ENCODE measurements at regions not wholly inside any gene's neighbourhood (a gene's known extent, or its start where the extent isn't known, plus 50 kb on each side); places are given as distances from the start of the nearest gene placed in this dataset.
A peak's percentile ranks its signal among the peaks of the same experiment; 100 is the strongest.

DNA sequence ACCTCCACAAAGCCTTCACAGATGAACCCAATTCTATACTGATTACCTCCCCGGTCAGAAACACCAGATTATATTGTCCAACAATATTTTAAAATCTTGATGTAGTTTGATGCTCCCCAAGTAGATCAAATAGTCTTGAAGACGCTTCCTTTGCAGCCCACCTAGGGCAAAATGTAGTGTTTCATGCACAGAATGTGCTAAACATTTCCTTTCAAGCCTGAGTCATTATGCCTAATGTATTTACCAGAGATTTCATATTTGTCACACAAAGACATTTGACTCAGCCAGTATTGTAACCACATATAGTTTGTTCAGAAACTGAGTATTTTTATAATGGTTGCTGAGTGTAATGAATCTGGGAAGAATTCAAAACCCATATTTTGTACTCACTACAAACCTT lies 1396.8 kb downstream of the LRRC4C start:
- no peak overlapping the region for H4K8ac ChIP-seq (ENCODE audit: low read depth, low read length)
- H3K4me1 ChIP-seq (ENCODE audit: control insufficient read depth, low read depth, low read length): no peaks in the 10 kb centered on the region
- H2AK5ac ChIP-seq (ENCODE audit: low read length): no peak overlapping the region
- no peak overlapping the region for H2BK5ac ChIP-seq (ENCODE audit: low read length)
- no CpG with 5 or more reads among the region's 2 CpGs for WGBS (ENCODE audit: extremely low coverage, insufficient coverage, low lambda C conversion rate)
- H3K79me1 ChIP-seq (ENCODE audit: low read length): no peaks in the 10 kb centered on the region
- H3K9ac ChIP-seq (ENCODE audit: low read length): no peak overlapping the region
- no peaks in the 10 kb centered on the region for H3K36me3 ChIP-seq (ENCODE audit: control insufficient read depth, insufficient read depth, low read length)
- no peaks in the 10 kb centered on the region for H3K79me2 ChIP-seq (ENCODE audit: control insufficient read depth, insufficient read depth, low read length)
- H3K4me2 ChIP-seq (ENCODE audit: low read length): no peak overlapping the region
- H2BK15ac ChIP-seq (replicated peaks; ENCODE audit: low read depth): no peak overlapping the region
- no peak overlapping the region for H3K4me3 ChIP-seq (ENCODE audit: low read length)
- no peak overlapping the region for H3K23ac ChIP-seq (ENCODE audit: low read length)
- H2BK120ac ChIP-seq (ENCODE audit: low read depth, low read length): no peak overlapping the region
- H3K27ac ChIP-seq (ENCODE audit: low read depth, low read length): no peak overlapping the region
- H3K56ac ChIP-seq (ENCODE audit: low read length): no peak overlapping the region
- no peaks in the 10 kb centered on the region for H3K27me3 ChIP-seq (ENCODE audit: insufficient read depth, low read length, poor library complexity)
- H3K4ac ChIP-seq (ENCODE audit: low read depth, low read length): no peak overlapping the region
- H3K18ac ChIP-seq (ENCODE audit: low read length): no peak overlapping the region
- no peak for DNase-seq
- no peak overlapping the region for H4K5ac ChIP-seq (ENCODE audit: low read length)

DNA sequence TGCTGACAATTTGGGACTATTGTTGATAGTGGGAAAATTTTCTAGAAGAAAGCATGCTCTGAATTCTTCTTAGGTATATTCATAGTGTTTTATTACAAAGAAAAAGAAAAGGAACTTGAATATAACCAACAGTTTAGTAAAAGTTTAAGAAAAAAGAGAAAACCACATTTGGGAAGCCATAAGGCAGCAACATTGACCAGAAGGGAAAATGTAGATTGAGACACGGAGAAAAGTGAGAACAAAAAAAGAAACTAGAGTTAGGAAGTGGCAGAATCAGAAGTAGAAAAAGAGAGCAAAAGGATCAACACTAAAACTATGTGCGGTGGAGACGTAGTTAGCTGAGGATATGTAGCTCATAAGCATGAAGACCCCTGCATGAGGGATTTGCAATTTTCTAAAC lies 1398.2 kb downstream of the LRRC4C start:
- H3K9ac ChIP-seq (ENCODE audit: low read length): no peak overlapping the region
- H3K18ac ChIP-seq (ENCODE audit: low read length): no peak overlapping the region
- H2BK5ac ChIP-seq (ENCODE audit: low read length): no peak overlapping the region
- no peaks in the 10 kb centered on the region for H3K79me1 ChIP-seq (ENCODE audit: low read length)
- H3K27me3 ChIP-seq (ENCODE audit: insufficient read depth, low read length, poor library complexity): no peaks in the 10 kb centered on the region
- no peak overlapping the region for H3K4me3 ChIP-seq (ENCODE audit: low read length)
- H2BK15ac ChIP-seq (replicated peaks; ENCODE audit: low read depth): no peak overlapping the region
- no peak overlapping the region for H3K56ac ChIP-seq (ENCODE audit: low read length)
- no CpG with 5 or more reads among the region's 3 CpGs for WGBS (ENCODE audit: extremely low coverage, insufficient coverage, low lambda C conversion rate)
- no peaks in the 10 kb centered on the region for H3K4me1 ChIP-seq (ENCODE audit: control insufficient read depth, low read depth, low read length)
- no peak overlapping the region for H4K8ac ChIP-seq (ENCODE audit: low read depth, low read length)
- no peak overlapping the region for H3K23ac ChIP-seq (ENCODE audit: low read length)
- no peak overlapping the region for H3K27ac ChIP-seq (ENCODE audit: low read depth, low read length)
- no peaks in the 10 kb centered on the region for H3K79me2 ChIP-seq (ENCODE audit: control insufficient read depth, insufficient read depth, low read length)
- no peak overlapping the region for H2AK5ac ChIP-seq (ENCODE audit: low read length)
- no peak overlapping the region for H2BK120ac ChIP-seq (ENCODE audit: low read depth, low read length)
- DNase-seq: no peak
- no peaks in the 10 kb centered on the region for H3K36me3 ChIP-seq (ENCODE audit: control insufficient read depth, insufficient read depth, low read length)
- no peak overlapping the region for H3K4ac ChIP-seq (ENCODE audit: low read depth, low read length)
- H4K5ac ChIP-seq (ENCODE audit: low read length): no peak overlapping the region
- no peak overlapping the region for H3K4me2 ChIP-seq (ENCODE audit: low read length)

DNA sequence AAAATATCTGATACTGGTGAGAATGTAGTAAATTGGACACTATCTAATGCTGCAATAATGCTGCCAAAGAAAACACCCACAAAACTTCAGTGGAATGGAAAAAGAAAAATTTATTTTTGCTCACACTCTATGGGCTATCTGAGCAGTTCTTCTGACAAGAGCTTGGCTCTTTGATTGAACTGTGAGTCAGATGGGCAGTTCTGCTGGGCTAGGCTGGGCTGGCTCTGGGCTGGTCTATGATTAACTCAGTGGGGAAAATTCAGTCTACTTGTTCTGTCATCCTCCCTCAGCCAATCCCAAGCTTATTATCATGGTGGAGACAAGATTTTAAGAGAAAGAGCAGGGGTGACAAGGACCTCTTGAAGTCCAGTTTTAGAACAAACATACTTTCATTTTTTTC lies 1404.8 kb downstream of the LRRC4C start:
- Histone ChIP-seq H2BK5ac (ENCODE audit: low read length) (no peak overlapping the region), H2BK15ac (replicated peaks; ENCODE audit: low read depth) (no peak overlapping the region), H3K27me3 (ENCODE audit: insufficient read depth, low read length, poor library complexity) (no peaks in the 10 kb centered on the region), H3K23ac (ENCODE audit: low read length) (no peak overlapping the region), H3K79me1 (ENCODE audit: low read length) (no peaks in the 10 kb centered on the region), H3K4ac (ENCODE audit: low read depth, low read length) (no peak overlapping the region), H3K4me2 (ENCODE audit: low read length) (no peak overlapping the region), H2BK120ac (ENCODE audit: low read depth, low read length) (no peak overlapping the region), H2AK5ac (ENCODE audit: low read length) (no peak overlapping the region), H3K4me1 (ENCODE audit: control insufficient read depth, low read depth, low read length) (no peaks in the 10 kb centered on the region), H4K5ac (ENCODE audit: low read length) (no peak overlapping the region), H4K8ac (ENCODE audit: low read depth, low read length) (no peak overlapping the region), H3K4me3 (ENCODE audit: low read length) (no peak overlapping the region), H3K56ac (ENCODE audit: low read length) (no peak overlapping the region), H3K79me2 (ENCODE audit: control insufficient read depth, insufficient read depth, low read length) (no peaks in the 10 kb centered on the region), H3K9ac (ENCODE audit: low read length) (no peak overlapping the region), H3K36me3 (ENCODE audit: control insufficient read depth, insufficient read depth, low read length) (no peaks in the 10 kb centered on the region), H3K27ac (ENCODE audit: low read depth, low read length) (no peak overlapping the region), H3K18ac (ENCODE audit: low read length) (no peak overlapping the region)
- no peak for DNase-seq

DNA sequence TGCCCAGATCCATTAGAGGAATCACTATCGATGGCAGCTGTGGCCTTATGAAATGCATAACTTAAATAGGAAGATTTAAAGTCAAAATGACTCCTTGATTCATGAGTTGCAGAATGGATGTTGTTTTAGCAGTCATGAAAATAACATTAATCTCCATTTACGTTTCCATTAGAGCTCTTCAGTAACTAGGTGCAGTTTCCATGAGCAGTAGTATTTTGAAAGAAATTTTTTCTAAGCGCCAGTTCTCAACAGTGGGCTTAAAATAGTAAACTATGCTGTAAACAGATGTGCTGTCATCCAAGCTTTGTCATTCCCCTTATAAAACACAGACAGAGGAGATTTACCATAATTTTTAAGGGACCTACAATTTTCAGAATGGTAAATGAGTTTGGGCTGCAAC lies 1414.1 kb downstream of the LRRC4C start:
- Histone ChIP-seq H2BK5ac (ENCODE audit: low read length) (no peak overlapping the region), H3K4me2 (ENCODE audit: low read length) (no peak overlapping the region), H3K4me3 (ENCODE audit: low read length) (no peak overlapping the region), H3K79me1 (ENCODE audit: low read length) (no peaks in the 10 kb centered on the region), H2BK120ac (ENCODE audit: low read depth, low read length) (no peak overlapping the region), H4K8ac (ENCODE audit: low read depth, low read length) (no peak overlapping the region), H3K23ac (ENCODE audit: low read length) (no peak overlapping the region), H3K18ac (ENCODE audit: low read length) (no peak overlapping the region), H3K79me2 (ENCODE audit: control insufficient read depth, insufficient read depth, low read length) (no peaks in the 10 kb centered on the region), H4K5ac (ENCODE audit: low read length) (no peak overlapping the region), H2AK5ac (ENCODE audit: low read length) (no peak overlapping the region), H2BK15ac (replicated peaks; ENCODE audit: low read depth) (no peak overlapping the region), H3K9ac (ENCODE audit: low read length) (no peak overlapping the region), H3K56ac (ENCODE audit: low read length) (no peak overlapping the region), H3K4me1 (ENCODE audit: control insufficient read depth, low read depth, low read length) (no peaks in the 10 kb centered on the region), H3K36me3 (ENCODE audit: control insufficient read depth, insufficient read depth, low read length) (no peaks in the 10 kb centered on the region), H3K27ac (ENCODE audit: low read depth, low read length) (no peak overlapping the region), H3K27me3 (ENCODE audit: insufficient read depth, low read length, poor library complexity) (no peaks in the 10 kb centered on the region), H3K4ac (ENCODE audit: low read depth, low read length) (no peak overlapping the region)
- WGBS (ENCODE audit: extremely low coverage, insufficient coverage, low lambda C conversion rate): no CpG with 5 or more reads among the region's 3 CpGs
- no peak for DNase-seq

DNA sequence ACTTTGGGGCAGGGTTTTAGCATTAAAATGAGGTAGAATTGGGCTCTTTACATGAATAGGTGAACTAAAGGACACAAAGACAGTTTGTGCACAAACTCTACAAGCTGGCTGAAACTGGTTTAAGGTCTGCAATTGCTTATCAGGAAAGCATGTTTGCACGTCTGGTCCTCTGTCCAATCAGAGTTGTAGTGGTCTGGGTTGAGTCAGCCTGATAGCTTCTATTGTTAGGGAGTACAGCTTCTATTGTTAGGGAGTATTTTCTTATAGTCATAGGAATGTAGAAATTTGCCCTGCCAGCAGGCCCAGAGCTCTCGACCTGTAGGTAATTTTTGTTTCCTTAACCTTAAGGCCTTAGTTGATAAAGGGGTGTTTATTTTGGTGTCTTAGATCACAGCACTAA lies 1422.4 kb downstream of the LRRC4C start:
- Histone ChIP-seq H3K4ac (ENCODE audit: low read depth, low read length) (no peak overlapping the region), H3K27me3 (ENCODE audit: insufficient read depth, low read length, poor library complexity) (no peaks in the 10 kb centered on the region), H2BK120ac (ENCODE audit: low read depth, low read length) (no peak overlapping the region), H3K56ac (ENCODE audit: low read length) (no peak overlapping the region), H3K79me1 (ENCODE audit: low read length) (no peaks in the 10 kb centered on the region), H2BK15ac (replicated peaks; ENCODE audit: low read depth) (no peak overlapping the region), H3K9ac (ENCODE audit: low read length) (no peak overlapping the region), H3K4me3 (ENCODE audit: low read length) (no peak overlapping the region), H3K23ac (ENCODE audit: low read length) (no peak overlapping the region), H3K4me1 (ENCODE audit: control insufficient read depth, low read depth, low read length) (peaks cover 3% of the 10 kb centered on the region), H3K4me2 (ENCODE audit: low read length) (no peak overlapping the region), H2BK5ac (ENCODE audit: low read length) (no peak overlapping the region), H4K8ac (ENCODE audit: low read depth, low read length) (no peak overlapping the region), H3K36me3 (ENCODE audit: control insufficient read depth, insufficient read depth, low read length) (no peaks in the 10 kb centered on the region), H3K18ac (ENCODE audit: low read length) (no peak overlapping the region), H3K79me2 (ENCODE audit: control insufficient read depth, insufficient read depth, low read length) (no peaks in the 10 kb centered on the region), H2AK5ac (ENCODE audit: low read length) (no peak overlapping the region), H4K5ac (ENCODE audit: low read length) (peak overlapping the region; percentile 23), H3K27ac (ENCODE audit: low read depth, low read length) (peak overlapping the region; percentile 11)
- DNase-seq: peak; percentile 42
- no CpG with 5 or more reads among the region's 2 CpGs for WGBS (ENCODE audit: extremely low coverage, insufficient coverage, low lambda C conversion rate)

DNA sequence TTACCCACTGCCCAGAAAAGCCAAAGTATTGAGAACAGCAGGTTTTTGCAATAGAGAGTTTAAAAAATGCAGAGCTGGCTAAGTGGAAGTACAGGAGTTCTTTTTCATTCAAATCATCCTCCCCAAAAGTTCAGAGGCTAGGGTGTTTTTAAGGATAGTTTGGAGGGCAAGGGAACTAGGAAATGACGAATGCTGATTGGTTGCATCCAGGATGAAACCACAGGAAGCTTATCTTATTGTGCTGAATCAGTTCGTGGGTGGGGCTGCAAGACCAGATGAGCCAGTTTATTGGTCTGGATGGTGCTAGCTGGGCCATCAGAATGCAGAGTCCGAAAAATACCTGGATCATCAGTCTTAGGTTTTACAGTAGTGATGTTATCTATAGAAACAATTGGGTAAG lies 1427.1 kb downstream of the LRRC4C start:
- Histone ChIP-seq H3K4ac (ENCODE audit: low read depth, low read length) (no peak overlapping the region), H3K23ac (ENCODE audit: low read length) (no peak overlapping the region), H2BK5ac (ENCODE audit: low read length) (no peak overlapping the region), H4K8ac (ENCODE audit: low read depth, low read length) (no peak overlapping the region), H3K27ac (ENCODE audit: low read depth, low read length) (no peak overlapping the region), H3K36me3 (ENCODE audit: control insufficient read depth, insufficient read depth, low read length) (no peaks in the 10 kb centered on the region), H3K4me2 (ENCODE audit: low read length) (no peak overlapping the region), H3K79me1 (ENCODE audit: low read length) (no peaks in the 10 kb centered on the region), H3K9ac (ENCODE audit: low read length) (no peak overlapping the region), H3K79me2 (ENCODE audit: control insufficient read depth, insufficient read depth, low read length) (no peaks in the 10 kb centered on the region), H3K18ac (ENCODE audit: low read length) (no peak overlapping the region), H3K4me1 (ENCODE audit: control insufficient read depth, low read depth, low read length) (peaks cover 3% of the 10 kb centered on the region), H2BK120ac (ENCODE audit: low read depth, low read length) (no peak overlapping the region), H3K56ac (ENCODE audit: low read length) (no peak overlapping the region), H4K5ac (ENCODE audit: low read length) (no peak overlapping the region), H3K4me3 (ENCODE audit: low read length) (no peak overlapping the region), H3K27me3 (ENCODE audit: insufficient read depth, low read length, poor library complexity) (no peaks in the 10 kb centered on the region), H2BK15ac (replicated peaks; ENCODE audit: low read depth) (no peak overlapping the region), H2AK5ac (ENCODE audit: low read length) (no peak overlapping the region)
- no CpG with 5 or more reads among the region's 3 CpGs for WGBS (ENCODE audit: extremely low coverage, insufficient coverage, low lambda C conversion rate)
- peak; percentile 15 for DNase-seq

Measured in mesendoderm (in vitro differentiated cells).